ENCODE measurements at regions not wholly inside any gene's neighbourhood (a gene's known extent, or its start where the extent isn't known, plus 50 kb on each side); places are given as distances from the start of the nearest gene placed in this dataset.
A peak's percentile ranks its signal among the peaks of the same experiment; 100 is the strongest.

GRCh38 chr3:8205881-8206280, 295.7 kb upstream of the LMCD1 start:
- DNase-seq: no peak

- DNase-seq: no peak
Observed at GRCh38 chr3:8206971-8207617, 294.5 kb upstream of the LMCD1 start.

- no peak for DNase-seq
Observed at GRCh38 chr3:8210882-8211341, 290.7 kb upstream of the LMCD1 start.

- DNase-seq: no peak
Observed at GRCh38 chr3:8212794-8213193, 288.8 kb upstream of the LMCD1 start.

- DNase-seq: no peak
Observed at GRCh38 chr3:8213286-8213685, 288.3 kb upstream of the LMCD1 start.

GRCh38 chr3:8215821-8216220, 285.8 kb upstream of the LMCD1 start:
- no peak for DNase-seq

- DNase-seq: no peak
Observed at GRCh38 chr3:8218353-8218940, 283.2 kb upstream of the LMCD1 start.

GRCh38 chr3:8220291-8220690, 281.3 kb upstream of the LMCD1 start:
- no peak for DNase-seq

- DNase-seq: no peak
Observed at GRCh38 chr3:8223766-8224165, 277.9 kb upstream of the LMCD1 start.

- DNase-seq: no peak
Observed at GRCh38 chr3:8224941-8225340, 276.7 kb upstream of the LMCD1 start.

GRCh38 chr3:8233938-8234337, 267.7 kb upstream of the LMCD1 start:
- DNase-seq: no peak

- no peak for DNase-seq
Observed at GRCh38 chr3:8236264-8236663, 265.4 kb upstream of the LMCD1 start.

- DNase-seq: no peak
Observed at GRCh38 chr3:8237893-8238292, 263.7 kb upstream of the LMCD1 start.

- DNase-seq: no peak
Observed at GRCh38 chr3:8238432-8238831, 263.2 kb upstream of the LMCD1 start.

- DNase-seq: no peak
Observed at GRCh38 chr3:8239095-8239494, 262.5 kb upstream of the LMCD1 start.

GRCh38 chr3:8239718-8240695, 261.6 kb upstream of the LMCD1 start:
- peak; percentile 59 for DNase-seq

- no peak for DNase-seq
Observed at GRCh38 chr3:8246070-8246469, 255.6 kb upstream of the LMCD1 start.

- DNase-seq: no peak
Observed at GRCh38 chr3:8253201-8253600, 248.4 kb upstream of the LMCD1 start.

GRCh38 chr3:8254489-8254888, 247.1 kb upstream of the LMCD1 start:
- DNase-seq: no peak

- DNase-seq: no peak
Observed at GRCh38 chr3:8255725-8256124, 245.9 kb upstream of the LMCD1 start.

GRCh38 chr3:8256441-8257071, 245.1 kb upstream of the LMCD1 start:
- DNase-seq: no peak

- no peak for DNase-seq
Observed at GRCh38 chr3:8261018-8261417, 240.6 kb upstream of the LMCD1 start.

- DNase-seq: no peak
Observed at GRCh38 chr3:8266730-8267131, 234.9 kb upstream of the LMCD1 start.

All from suppressor macrophage treated with lipopolysaccharide for 4 hours (primary cell).